K562 (cell line): ENCODE measurements at regions not wholly inside any gene's neighbourhood (a gene's known extent, or its start where the extent isn't known, plus 50 kb on each side); places are given as distances from the start of the nearest gene placed in this dataset.

ENCODE experiments used
- ATAC-seq: fragments of 200-7000 bp; cut with Tn5 transposase; 3 replicates; pipeline ENCODE4 v1.9.1; 2020; ENCODE audit warnings: moderate library complexity
- BruUV-seq: library from RNA; stranded (reverse); fragments of 400-500 nt; replicated peaks from 2 replicates; lab custom pipeline; 2021; lab: Mats Ljungman, UMichigan
- CTCF ChIA-PET: fragments of 300-600 bp; formaldehyde crosslinking; extraction: SDS; loops from one replicate; lab custom pipeline; 2021; ENCODE audit warnings: low intra/inter-chr PET ratio; lab: Yijun Ruan, JAX
- POLR2A ChIA-PET: fragments of 300-600, 350-650 bp; sonication (Branson Sonifier 250); formaldehyde crosslinking; extraction: SDS; loops from one replicate; lab custom pipeline; 2021; ENCODE audit warnings: antibody characterized with exemption, inconsistent platforms; lab: Yijun Ruan, JAX
- DNase-seq, 4 experiments: peaks; one replicate each; pipeline versions ENCODE4 v3.0.0 to v3.0.0-alpha.2; 2011 to 2018; ENCODE audit warnings: low spot score in 3 of 4, mixed read lengths in 3 of 4; ENCODE audit errors: extremely low read depth in 1 of 4
- FAIRE-seq: peaks from 2 replicates; lab custom pipeline; 2011; peaks lifted over from hg19 to GRCh38; lab: Jason Lieb, UNC
- H2AFZ ChIP-seq: 2 replicates; pipeline ENCODE4 v1.6.0; 2011; ENCODE audit warnings: low read depth, low read length, control low read depth, inconsistent platforms
- H3K27ac ChIP-seq: fragments of 200-600 bp; 3 replicates; pipeline ENCODE4 v1.8.0; 2011; ENCODE audit warnings: low read depth, mild to moderate bottlenecking, control low read depth, inconsistent platforms, low read length, moderate library complexity, mixed read lengths; ENCODE audit errors: extremely low read depth
- H3K27me3 ChIP-seq, 2 experiments: fragments of 300-600 bp in 1 of 2; 2 replicates in 1 of 2; 3 replicates in 1 of 2; pipeline versions ENCODE4 v1.6.0 to v1.8.0; 2011; ENCODE audit warnings: inconsistent platforms in 2 of 2, low read length in 2 of 2, mild to moderate bottlenecking in 1 of 2, mixed read lengths in 1 of 2, moderate library complexity in 1 of 2; ENCODE audit not compliant: control insufficient read depth in 2 of 2, insufficient read depth in 2 of 2
- H3K36me3 ChIP-seq: fragments of 300-600 bp; 3 replicates; pipeline ENCODE4 v1.8.0; 2011; ENCODE audit warnings: mild to moderate bottlenecking, low read length, inconsistent platforms; ENCODE audit not compliant: control insufficient read depth, insufficient read depth
- H3K4me1 ChIP-seq, 2 experiments: fragments of 200-600 bp in 1 of 2; replicated peaks in 1 of 2; 2 replicates in 1 of 2; 3 replicates in 1 of 2; pipeline versions ENCODE4 v1.5.1 to v1.8.0; 2011; ENCODE audit warnings: inconsistent platforms in 2 of 2, low read length in 2 of 2, mild to moderate bottlenecking in 1 of 2, mixed read lengths in 1 of 2, moderate library complexity in 1 of 2; ENCODE audit not compliant: control insufficient read depth in 2 of 2, insufficient read depth in 2 of 2
- H3K4me2 ChIP-seq: 2 replicates; pipeline ENCODE4 v1.6.1; 2011; ENCODE audit warnings: low read length, control low read depth, inconsistent platforms, mixed read lengths; ENCODE audit not compliant: insufficient read depth
- H3K4me3 ChIP-seq: fragments of 200-600 bp; sonication (generic), shearing (Covaris generic); 2 replicates; pipeline ENCODE4 v1.5.1; 2016; ENCODE audit warnings: control low read depth, inconsistent platforms
- H3K79me2 ChIP-seq: fragments of 200-600 bp; 3 replicates; pipeline ENCODE4 v1.8.0; 2011; ENCODE audit warnings: low read length, inconsistent platforms; ENCODE audit not compliant: control insufficient read depth, insufficient read depth
- H3K9ac ChIP-seq, 2 experiments: 2 replicates each; pipeline versions ENCODE4 v1.6.0 to v1.6.1; 2011; ENCODE audit warnings: low read depth in 2 of 2, low read length in 2 of 2, control low read depth in 1 of 2, inconsistent platforms in 1 of 2, mild to moderate bottlenecking in 1 of 2, mixed read lengths in 1 of 2; ENCODE audit not compliant: insufficient read depth in 1 of 2
- H3K9me1 ChIP-seq: one replicate; pipeline ENCODE4 v1.6.0; 2011; ENCODE audit warnings: inconsistent platforms, mild to moderate bottlenecking, low read length, moderate library complexity; ENCODE audit not compliant: control insufficient read depth, insufficient read depth
- H3K9me3 ChIP-seq: replicated peaks from 2 replicates; pipeline ENCODE4 v1.5.1; 2011; ENCODE audit warnings: low read depth, low read length, inconsistent platforms; ENCODE audit not compliant: control insufficient read depth, insufficient read depth
- H4K20me1 ChIP-seq: replicated peaks from 2 replicates; pipeline ENCODE4 v1.6.1; 2011; ENCODE audit warnings: low read length, inconsistent platforms, mixed read lengths; ENCODE audit not compliant: control insufficient read depth, insufficient read depth
- C11orf30 ChIP-seq: fragments of 450-650 bp; IDR thresholded peaks from 2 replicates; pipeline ENCODE4 v1.6.1; 2016; ENCODE audit warnings: low read depth, mild to moderate bottlenecking
- SMARCE1 ChIP-seq: fragments of 450-650 bp; IDR thresholded peaks from 2 replicates; pipeline ENCODE4 v1.7.1; 2016; ENCODE audit warnings: mild to moderate bottlenecking
- SP1 ChIP-seq: sonication (generic); formaldehyde crosslinking; IDR thresholded peaks from 2 replicates; pipeline ENCODE4 v1.8.1; 2022; ENCODE audit warnings: mild to moderate bottlenecking, missing genetic modification reagents
- SUPT5H ChIP-seq: fragments of 450-650 bp; IDR thresholded peaks from 2 replicates; pipeline ENCODE4 v1.6.1; 2016
- ZNF740 ChIP-seq, 3 experiments: fragments of 200-800 bp in 1 of 3; sonication (Bioruptor generic) in 1 of 3; sonication (generic) in 1 of 3; formaldehyde crosslinking in 1 of 3; IDR thresholded peaks; 2 replicates each; pipeline versions ENCODE4 v1.6.1 to v1.8.0; 2016 to 2022; ENCODE audit warnings: mild to moderate bottlenecking in 2 of 3, missing compliant biosample characterization in 2 of 3, missing genetic modification characterization in 2 of 3, missing genetic modification reagents in 1 of 3
- ZNF75A ChIP-seq: fragments of 450-650 bp; formaldehyde crosslinking; IDR thresholded peaks from 2 replicates; pipeline ENCODE4 v1.4.0; 2020; ENCODE audit warnings: mild to moderate bottlenecking
- WGBS: fragments of 100-300 bp; shearing (Covaris generic); methylation state at CpG from one replicate; pipeline ENCODE4 v1.1.6; 2016; ENCODE audit warnings: low coverage, mixed read lengths; ENCODE audit not compliant: insufficient coverage; ENCODE audit errors: missing lambda C conversion rate; 5-methylcytosine and 5-hydroxymethylcytosine counted together
- in situ Hi-C: fragments of 300-500 bp; cut with MboI; formaldehyde crosslinking; loops from 4 replicates; pipeline ENCODE4 v1.15.0; 2018; ENCODE audit warnings: inconsistent platforms, mixed read lengths
- intact Hi-C: fragments of 100-400 bp; cut with micrococcal nuclease; formaldehyde crosslinking; loops from 2 replicates; pipeline ENCODE4 v1.14.2; 2022
- TF ChIP-seq, protein P1 (sequence below): fragments of 250-450 bp; sonication (Bioruptor Pico); IDR thresholded peaks from 2 replicates; pipeline ENCODE4 v1.8.0; 2022; ENCODE audit warnings: moderate library complexity, mild to moderate bottlenecking, inconsistent platforms

GRCh38 chr4:123312951-123313592 lies 83.5 kb upstream of the SPRY1 start (continued):
- TF ChIP-seq ZNF740 (CRISPR knock-in tag; IDR thresholded peaks at IDR 0.05) (no peak), ZNF740 (tag; IDR thresholded peaks at IDR 0.05) (no peak), SMARCE1 (no peak)
- TF ChIP-seq, protein P1, sequence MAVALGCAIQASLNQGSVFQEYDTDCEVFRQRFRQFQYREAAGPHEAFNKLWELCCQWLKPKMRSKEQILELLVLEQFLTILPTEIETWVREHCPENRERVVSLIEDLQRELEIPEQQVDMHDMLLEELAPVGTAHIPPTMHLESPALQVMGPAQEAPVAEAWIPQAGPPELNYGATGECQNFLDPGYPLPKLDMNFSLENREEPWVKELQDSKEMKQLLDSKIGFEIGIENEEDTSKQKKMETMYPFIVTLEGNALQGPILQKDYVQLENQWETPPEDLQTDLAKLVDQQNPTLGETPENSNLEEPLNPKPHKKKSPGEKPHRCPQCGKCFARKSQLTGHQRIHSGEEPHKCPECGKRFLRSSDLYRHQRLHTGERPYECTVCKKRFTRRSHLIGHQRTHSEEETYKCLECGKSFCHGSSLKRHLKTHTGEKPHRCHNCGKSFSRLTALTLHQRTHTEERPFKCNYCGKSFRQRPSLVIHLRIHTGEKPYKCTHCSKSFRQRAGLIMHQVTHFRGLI (CRISPR knock-in tag) = no peak

DNA sequence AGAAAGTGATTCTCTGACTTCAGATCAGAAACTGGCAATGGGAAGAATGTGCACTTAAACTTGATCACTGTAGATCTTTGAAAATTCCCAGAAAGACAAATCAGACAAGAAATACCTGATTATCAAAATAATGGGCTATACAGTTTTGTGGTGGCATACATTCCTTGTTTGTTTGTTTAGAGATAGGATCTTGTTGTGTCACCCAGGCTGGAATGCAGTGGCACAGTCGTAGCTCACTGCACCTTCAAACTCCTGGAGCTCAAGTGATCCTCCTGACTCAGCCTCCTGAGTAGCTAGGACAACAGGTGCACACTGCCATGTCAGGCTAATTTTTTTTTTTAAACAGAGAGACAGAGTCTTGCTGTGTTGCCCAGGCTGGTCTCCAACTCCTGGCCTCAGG lies 81.0 kb upstream of the SPRY1 start:
- DNase-seq (no peak), ATAC-seq (no peak), FAIRE-seq (no peak)
- Histone ChIP-seq H3K27me3 (no peaks in the 10 kb centered on the region), H3K79me2 (no peaks in the 10 kb centered on the region), H3K27ac (no peak overlapping the region), H3K4me2 (no peak overlapping the region), H3K9me3 (no peaks in the 10 kb centered on the region), H3K36me3 (peaks cover 18% of the 10 kb centered on the region; the same call in 2 of the 3 replicates), H3K4me1 (no peaks in the 10 kb centered on the region), H2AFZ (no peak overlapping the region), H3K9ac (no peak overlapping the region), H3K4me3 (no peak overlapping the region), H3K9me1 (no peaks in the 10 kb centered on the region), H4K20me1 (no peaks in the 10 kb centered on the region)
- CTCF ChIA-PET = no interaction called here
- BruUV-seq = no TSS peak
- POLR2A ChIA-PET = no interaction called here
- in situ Hi-C loops (no loop called here), intact Hi-C loops (no loop called here)
- TF ChIP-seq SUPT5H = no peak
- TF ChIP-seq SP1 (CRISPR knock-in tag) = no peak
- no peak for TF ChIP-seq ZNF75A (CRISPR knock-in tag)
- no peak for TF ChIP-seq C11orf30
- WGBS = 93% methylated on average over 1 of the region's 1 CpG
